HepG2 (cell line): ENCODE measurements at regions not wholly inside any gene's neighbourhood (a gene's known extent, or its start where the extent isn't known, plus 50 kb on each side); places are given as distances from the start of the nearest gene placed in this dataset.
"Not testable (repeated sequence)": the region's sequence is repeated elsewhere in the genome, so short reads cannot be mapped to it uniquely, and the experiment has no call there.

ENCODE experiments used
- DMAP1 ChIP-seq: IDR thresholded peaks from 2 replicates; pipeline ENCODE4 v1.6.1; 2016
- GABPA ChIP-seq, 2 experiments: IDR thresholded peaks; 2 replicates each; pipeline ENCODE4 v1.6.1; 2011 to 2016; ENCODE audit warnings: low read depth in 2 of 2, low read length in 1 of 2, missing biosample characterization in 1 of 2, missing genetic modification characterization in 1 of 2
- NFE2L2 ChIP-seq: fragments of 150-350 bp; IDR thresholded peaks from 2 replicates; pipeline ENCODE4 v1.6.1; 2014; ENCODE audit warnings: low read length
- TF ChIP-seq, protein P1 (sequence below): sonication (generic); formaldehyde crosslinking; IDR thresholded peaks from 2 replicates; pipeline ENCODE4 v1.8.0; 2022; ENCODE audit warnings: mild to moderate bottlenecking, missing genetic modification reagents, moderate library complexity

DNA sequence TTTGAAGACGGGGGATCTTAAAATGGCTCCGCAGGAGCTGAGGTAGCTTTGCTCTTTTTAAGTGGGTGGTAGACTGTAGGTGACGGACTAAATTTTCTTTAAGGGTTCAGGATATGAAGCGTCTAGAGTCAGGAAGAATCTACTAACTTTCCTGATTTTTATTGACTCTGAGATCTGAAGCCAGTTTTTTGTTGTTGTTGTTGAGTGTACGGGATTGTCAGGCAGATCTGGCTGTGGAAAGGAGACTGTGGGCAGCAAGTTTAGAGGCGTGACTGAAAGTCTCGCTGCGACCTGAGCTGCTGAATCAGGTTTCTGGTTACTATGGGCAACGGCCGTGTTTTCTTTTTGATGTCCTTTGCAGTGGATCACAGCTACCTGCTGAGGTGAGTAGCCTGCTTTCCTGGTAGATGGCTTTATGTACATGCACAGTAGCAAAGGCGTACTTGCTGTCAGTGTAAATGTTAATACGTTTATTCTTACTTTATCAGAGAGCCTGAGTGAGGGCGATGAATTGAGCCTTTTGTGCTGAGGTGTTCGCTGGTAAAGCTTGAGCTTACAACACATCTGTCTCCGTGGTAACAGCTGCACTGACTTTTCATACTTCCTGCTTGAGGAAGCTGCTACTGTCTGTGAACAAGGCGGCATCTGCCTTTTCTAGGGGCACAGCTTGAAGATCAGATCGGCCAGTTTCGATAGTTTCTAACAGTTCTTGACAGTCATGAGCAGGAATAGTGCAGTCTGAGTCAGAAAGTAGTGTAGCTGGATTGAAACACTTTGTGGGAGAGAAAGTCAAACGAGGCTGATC, 193.7 kb downstream of the OTOP1 start:
- not testable (repeated sequence) for TF ChIP-seq GABPA (IDR thresholded peaks at IDR 0.05; ENCODE audit: low read depth, low read length); GABPA (CRISPR knock-in tag; IDR thresholded peaks at IDR 0.05; ENCODE audit: low read depth); DMAP1 (CRISPR knock-in tag); NFE2L2
- TF ChIP-seq, protein P1, sequence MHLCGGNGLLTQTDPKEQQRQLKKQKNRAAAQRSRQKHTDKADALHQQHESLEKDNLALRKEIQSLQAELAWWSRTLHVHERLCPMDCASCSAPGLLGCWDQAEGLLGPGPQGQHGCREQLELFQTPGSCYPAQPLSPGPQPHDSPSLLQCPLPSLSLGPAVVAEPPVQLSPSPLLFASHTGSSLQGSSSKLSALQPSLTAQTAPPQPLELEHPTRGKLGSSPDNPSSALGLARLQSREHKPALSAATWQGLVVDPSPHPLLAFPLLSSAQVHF (CRISPR knock-in tag): not testable (repeated sequence)
